ENCODE measurements at regions not wholly inside any gene's neighbourhood (a gene's known extent, or its start where the extent isn't known, plus 50 kb on each side); places are given as distances from the start of the nearest gene placed in this dataset.
"Not testable (repeated sequence)": the region's sequence is repeated elsewhere in the genome, so short reads cannot be mapped to it uniquely, and the experiment has no call there.

DNA sequence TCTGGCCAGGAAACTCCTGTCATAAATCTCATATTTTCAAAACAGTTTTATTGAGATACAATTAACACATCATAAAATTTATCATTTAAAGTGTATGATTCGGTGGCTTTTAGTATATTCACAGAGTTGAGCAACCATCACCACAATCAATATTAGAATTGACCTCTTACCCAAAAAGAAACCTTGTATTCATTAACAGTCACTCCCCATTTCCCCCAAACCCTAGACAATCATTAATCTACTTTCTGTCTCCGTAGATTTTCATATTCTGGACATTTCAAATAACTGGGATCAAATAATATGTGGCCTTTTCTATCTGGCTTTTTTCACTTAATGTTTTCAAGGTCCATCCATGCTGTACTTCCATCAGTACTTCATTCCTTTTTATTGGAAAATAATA, 145.7 kb upstream of the RORA start:
- no peak overlapping the region for H3K27ac Mint-ChIP-seq
- TF ChIP-seq CTCF (conservative IDR thresholded peaks at IDR 0.05) = no peak
- peaks cover 6% of the 10 kb centered on the region for H3K27me3 Mint-ChIP-seq
- no peak overlapping the region for H3K4me3 Mint-ChIP-seq
- no peaks in the 10 kb centered on the region for H3K9me3 Mint-ChIP-seq
- no peaks in the 10 kb centered on the region for H3K36me3 Mint-ChIP-seq
- no peak for DNase-seq (ENCODE audit: extremely low spot score, unreplicated experiment)
- H3K4me1 Mint-ChIP-seq (ENCODE audit: unreplicated experiment) = no peaks in the 10 kb centered on the region

GRCh38 chr15:61367953-61368352, 138.9 kb upstream of the RORA start:
- Mint-ChIP-seq H3K4me3 (no peak overlapping the region), H3K9me3 (peaks cover 8% of the 10 kb centered on the region), H3K4me1 (ENCODE audit: unreplicated experiment) (peaks cover 5% of the 10 kb centered on the region), H3K27ac (no peak overlapping the region), H3K27me3 (peaks cover 12% of the 10 kb centered on the region), H3K36me3 (no peaks in the 10 kb centered on the region)
- no peak for TF ChIP-seq CTCF (conservative IDR thresholded peaks at IDR 0.05)
- no peak for DNase-seq (ENCODE audit: extremely low spot score, unreplicated experiment)

- Mint-ChIP-seq H3K27ac (no peak overlapping the region), H3K36me3 (no peaks in the 10 kb centered on the region), H3K4me1 (ENCODE audit: unreplicated experiment) (peaks cover 5% of the 10 kb centered on the region), H3K4me3 (no peak overlapping the region), H3K9me3 (peaks cover 16% of the 10 kb centered on the region), H3K27me3 (peaks cover 12% of the 10 kb centered on the region)
- no peak for DNase-seq (ENCODE audit: extremely low spot score, unreplicated experiment)
- TF ChIP-seq CTCF (conservative IDR thresholded peaks at IDR 0.05) = no peak
Measured at GRCh38 chr15:61364871-61365270, 135.8 kb upstream of the RORA start.

- not testable (repeated sequence) for DNase-seq (ENCODE audit: extremely low spot score, unreplicated experiment); H3K36me3 Mint-ChIP-seq
Measured at GRCh38 chr15:61362912-61363311, 133.8 kb upstream of the RORA start.

GRCh38 chr15:61344293-61344692, 115.2 kb upstream of the RORA start:
- no peaks in the 10 kb centered on the region for H3K36me3 Mint-ChIP-seq
- peaks cover 10% of the 10 kb centered on the region for H3K27me3 Mint-ChIP-seq
- no peaks in the 10 kb centered on the region for H3K4me1 Mint-ChIP-seq (ENCODE audit: unreplicated experiment)
- no peak for TF ChIP-seq CTCF (conservative IDR thresholded peaks at IDR 0.05)
- H3K27ac Mint-ChIP-seq = no peak overlapping the region
- H3K4me3 Mint-ChIP-seq = no peak overlapping the region
- H3K9me3 Mint-ChIP-seq = peaks cover 4% of the 10 kb centered on the region
- no peak for DNase-seq (ENCODE audit: extremely low spot score, unreplicated experiment)

More at GRCh38 chr15:61362912-61363311, 133.8 kb upstream of the RORA start:
- Mint-ChIP-seq H3K27me3 (peaks cover 12% of the 10 kb centered on the region), H3K9me3 (peaks cover 16% of the 10 kb centered on the region)
- not testable (repeated sequence) for H3K27ac Mint-ChIP-seq; H3K4me1 Mint-ChIP-seq (ENCODE audit: unreplicated experiment); H3K4me3 Mint-ChIP-seq

- TF ChIP-seq CTCF (conservative IDR thresholded peaks at IDR 0.05) = no peak
- Mint-ChIP-seq H3K36me3 (no peaks in the 10 kb centered on the region), H3K4me3 (no peak overlapping the region), H3K4me1 (ENCODE audit: unreplicated experiment) (no peaks in the 10 kb centered on the region), H3K27me3 (peaks cover 13% of the 10 kb centered on the region), H3K9me3 (peaks cover 4% of the 10 kb centered on the region), H3K27ac (no peak overlapping the region)
- no peak for DNase-seq (ENCODE audit: extremely low spot score, unreplicated experiment)
Measured at GRCh38 chr15:61342390-61342789, 113.3 kb upstream of the RORA start.
